GM12873 (cell line): ENCODE measurements at regions not wholly inside any gene's neighbourhood (a gene's known extent, or its start where the extent isn't known, plus 50 kb on each side); places are given as distances from the start of the nearest gene placed in this dataset.

ENCODE experiments used
- TF ChIP-seq, protein P1 (sequence below): IDR thresholded peaks from 2 replicates; pipeline ENCODE4 v1.5.1; 2012; ENCODE audit warnings: low read depth, mild to moderate bottlenecking, moderate library complexity, low read length, control low read depth; ENCODE audit not compliant: insufficient read depth; ENCODE audit errors: missing control alignments

- TF ChIP-seq, protein P1, sequence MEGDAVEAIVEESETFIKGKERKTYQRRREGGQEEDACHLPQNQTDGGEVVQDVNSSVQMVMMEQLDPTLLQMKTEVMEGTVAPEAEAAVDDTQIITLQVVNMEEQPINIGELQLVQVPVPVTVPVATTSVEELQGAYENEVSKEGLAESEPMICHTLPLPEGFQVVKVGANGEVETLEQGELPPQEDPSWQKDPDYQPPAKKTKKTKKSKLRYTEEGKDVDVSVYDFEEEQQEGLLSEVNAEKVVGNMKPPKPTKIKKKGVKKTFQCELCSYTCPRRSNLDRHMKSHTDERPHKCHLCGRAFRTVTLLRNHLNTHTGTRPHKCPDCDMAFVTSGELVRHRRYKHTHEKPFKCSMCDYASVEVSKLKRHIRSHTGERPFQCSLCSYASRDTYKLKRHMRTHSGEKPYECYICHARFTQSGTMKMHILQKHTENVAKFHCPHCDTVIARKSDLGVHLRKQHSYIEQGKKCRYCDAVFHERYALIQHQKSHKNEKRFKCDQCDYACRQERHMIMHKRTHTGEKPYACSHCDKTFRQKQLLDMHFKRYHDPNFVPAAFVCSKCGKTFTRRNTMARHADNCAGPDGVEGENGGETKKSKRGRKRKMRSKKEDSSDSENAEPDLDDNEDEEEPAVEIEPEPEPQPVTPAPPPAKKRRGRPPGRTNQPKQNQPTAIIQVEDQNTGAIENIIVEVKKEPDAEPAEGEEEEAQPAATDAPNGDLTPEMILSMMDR = no peak
These were observed 266.2 kb upstream of the LDB2 start for GRCh38 chr4:17164666-17165065.

DNA sequence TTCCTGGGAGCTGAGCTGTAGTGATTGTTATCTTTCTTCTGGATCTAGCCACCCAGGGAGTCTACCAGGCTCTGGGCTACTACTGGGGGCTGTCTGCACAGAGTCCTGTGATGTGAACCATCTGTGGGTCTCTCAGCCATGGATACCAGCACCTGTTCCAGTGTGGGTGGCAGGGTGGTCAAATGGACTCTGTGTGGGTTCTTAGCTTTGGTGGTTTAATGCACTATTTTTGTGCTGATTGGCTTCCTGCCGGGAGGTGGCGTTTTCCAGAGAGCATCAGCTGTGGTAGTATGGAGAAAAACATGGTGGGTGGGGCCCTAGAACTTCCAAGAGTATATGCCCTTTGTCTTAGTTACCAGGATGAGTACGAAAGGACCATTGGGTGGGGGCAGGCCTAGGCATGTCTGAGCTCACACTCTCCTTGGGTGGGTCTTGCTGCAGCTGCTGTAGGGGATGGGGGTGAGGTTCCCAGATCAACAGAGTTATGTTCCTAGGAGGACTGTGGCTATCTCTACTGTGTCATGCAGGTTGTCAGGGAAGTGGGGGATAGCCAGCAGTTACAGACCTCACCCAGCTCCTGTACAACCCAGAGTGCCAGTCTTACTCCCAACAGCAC lies 264.8 kb upstream of the LDB2 start:
- TF ChIP-seq, protein P1 = no peak

DNA sequence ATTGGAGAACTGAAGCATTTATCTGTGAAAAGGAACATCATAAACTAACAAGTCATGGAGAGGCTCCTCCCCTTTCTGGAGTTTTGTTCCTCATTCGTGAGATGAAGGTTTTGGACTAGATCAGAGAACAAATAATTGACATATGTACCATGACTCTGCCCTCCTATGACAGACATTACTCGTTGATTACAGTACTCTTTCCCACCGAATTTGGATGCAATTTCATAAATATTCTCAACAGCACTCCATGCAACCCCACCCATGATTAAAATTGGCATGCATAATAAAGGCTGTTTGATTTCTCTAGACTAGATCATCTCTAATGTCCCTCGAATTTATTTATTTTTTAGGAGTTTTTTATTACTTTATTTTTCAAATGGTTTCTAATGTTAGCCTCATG lies 258.9 kb upstream of the LDB2 start:
- TF ChIP-seq, protein P1 = no peak

GRCh38 chr4:17155486-17155885 lies 257.0 kb upstream of the LDB2 start:
- TF ChIP-seq, protein P1 = no peak

GRCh38 chr4:17153572-17153971 lies 255.1 kb upstream of the LDB2 start:
- TF ChIP-seq, protein P1 = no peak

DNA sequence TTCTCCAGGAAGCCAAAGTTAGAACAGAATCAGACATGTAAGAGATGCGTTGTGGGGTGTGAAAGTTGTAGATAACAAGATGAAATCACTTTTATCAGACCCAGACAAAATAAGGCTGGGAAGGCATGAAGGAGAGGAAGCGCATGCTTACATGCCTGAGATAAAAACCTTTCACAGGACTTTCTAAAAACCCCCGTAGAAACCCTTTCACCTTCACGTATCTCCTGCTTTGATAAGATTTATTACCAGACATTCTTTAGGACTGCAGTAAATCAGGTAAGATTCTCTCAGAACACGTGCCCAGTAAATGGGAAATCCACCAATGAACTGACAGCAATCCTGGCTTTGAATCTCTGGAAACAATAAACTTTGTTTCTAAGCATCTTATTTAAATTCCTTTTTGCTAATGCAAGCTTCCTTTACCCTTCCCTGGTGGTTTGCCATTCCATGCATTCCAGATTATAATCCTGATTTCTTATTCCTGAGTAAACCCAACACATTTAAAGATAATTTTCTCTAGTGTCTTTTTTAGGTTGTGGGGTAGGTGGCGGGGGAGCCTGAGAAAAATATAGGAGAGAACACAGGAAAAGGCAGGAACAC lies 254.6 kb upstream of the LDB2 start:
- TF ChIP-seq, protein P1 = no peak

DNA sequence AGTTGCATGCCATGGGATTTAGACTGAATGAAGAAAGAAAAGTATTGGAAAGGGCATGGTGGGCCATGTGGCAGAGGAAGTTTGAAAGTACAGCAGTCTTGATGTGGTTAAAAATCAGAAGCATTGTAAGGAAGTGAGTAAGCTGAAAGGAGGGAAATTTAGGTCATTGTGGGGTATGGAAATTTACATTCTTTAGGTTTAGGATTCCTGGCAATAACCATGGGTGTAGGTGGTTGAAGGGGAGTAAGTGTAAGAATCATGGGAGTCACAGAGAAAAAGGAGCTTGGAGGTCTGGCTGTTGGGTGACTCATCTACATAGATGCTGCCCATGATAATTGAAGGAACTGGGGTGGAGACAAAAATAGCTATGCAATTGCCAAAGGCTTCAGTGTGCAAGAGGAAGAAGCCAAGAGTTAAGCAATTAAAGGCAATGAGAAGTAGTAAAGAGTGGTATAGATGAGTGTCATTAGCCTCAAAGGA lies 243.8 kb upstream of the LDB2 start:
- TF ChIP-seq, protein P1 = no peak
